ENCODE measurements at regions not wholly inside any gene's neighbourhood (a gene's known extent, or its start where the extent isn't known, plus 50 kb on each side); places are given as distances from the start of the nearest gene placed in this dataset.

DNA sequence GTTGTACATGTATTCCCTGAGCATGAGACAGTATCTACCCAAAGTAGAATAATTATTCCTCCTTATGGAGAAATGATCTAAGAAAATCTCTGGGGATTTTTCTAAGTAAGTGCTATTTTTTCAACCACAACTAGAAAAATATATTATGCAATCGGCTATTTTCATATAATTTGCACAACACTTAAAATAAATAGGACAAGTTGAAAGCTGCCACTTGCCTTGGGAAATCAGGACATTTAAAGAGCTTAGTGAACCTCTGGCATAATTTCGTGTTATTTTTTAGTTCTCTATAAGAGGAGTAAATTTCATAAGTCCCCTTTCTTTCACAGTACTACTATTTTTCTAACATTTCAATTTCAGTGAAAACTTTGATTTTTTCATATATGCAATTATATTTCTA is 672.1 kb downstream of the OTOL1 start:
- Mint-ChIP-seq H3K27ac (no peak overlapping the region), H3K4me1 (no peaks in the 10 kb centered on the region), H3K9me3 (peaks cover 0 to 7% (median 3%) of the 10 kb centered on the region in 7 donors), H3K4me3 (no peak overlapping the region), H3K27me3 (ENCODE audit: low read depth in 3 of 3) (no peaks in the 10 kb centered on the region), H3K36me3 (no peaks in the 10 kb centered on the region)
- intact Hi-C loops (cut with micrococcal nuclease), result no loop called here
- H3K4me2 ChIP-seq (replicated peaks; ENCODE audit: extremely low read depth, low read length, poor library complexity, severe bottlenecking), result no peak overlapping the region
- H3K36me3 ChIP-seq (replicated peaks in 1 of 2; ENCODE audit: control insufficient read depth in 1 of 2, insufficient read depth in 2 of 2, low read length in 2 of 2), result no peaks in the 10 kb centered on the region
- H2AFZ ChIP-seq (ENCODE audit: insufficient read depth, low read depth, low read length, poor library complexity, severe bottlenecking), result no peak overlapping the region
- H3K79me2 ChIP-seq (ENCODE audit: insufficient read depth, low read length), result no peaks in the 10 kb centered on the region
- H3K27me3 ChIP-seq (ENCODE audit: control insufficient read depth in 2 of 2, insufficient read depth in 2 of 2, low read length in 2 of 2), result no peaks in the 10 kb centered on the region
- peaks cover 0 to 4% of the 10 kb centered on the region in 2 donors for H3K9me3 ChIP-seq (replicated peaks in 1 of 2; ENCODE audit: control insufficient read depth in 1 of 2, insufficient read depth in 1 of 2, low read length in 2 of 2)
- WGBS (ENCODE audit: insufficient coverage), result no CpG with 5 or more reads among the region's 2 CpGs
- H4K20me1 ChIP-seq (ENCODE audit: insufficient read depth, low read length), result no peaks in the 10 kb centered on the region
- TF ChIP-seq, protein P1, sequence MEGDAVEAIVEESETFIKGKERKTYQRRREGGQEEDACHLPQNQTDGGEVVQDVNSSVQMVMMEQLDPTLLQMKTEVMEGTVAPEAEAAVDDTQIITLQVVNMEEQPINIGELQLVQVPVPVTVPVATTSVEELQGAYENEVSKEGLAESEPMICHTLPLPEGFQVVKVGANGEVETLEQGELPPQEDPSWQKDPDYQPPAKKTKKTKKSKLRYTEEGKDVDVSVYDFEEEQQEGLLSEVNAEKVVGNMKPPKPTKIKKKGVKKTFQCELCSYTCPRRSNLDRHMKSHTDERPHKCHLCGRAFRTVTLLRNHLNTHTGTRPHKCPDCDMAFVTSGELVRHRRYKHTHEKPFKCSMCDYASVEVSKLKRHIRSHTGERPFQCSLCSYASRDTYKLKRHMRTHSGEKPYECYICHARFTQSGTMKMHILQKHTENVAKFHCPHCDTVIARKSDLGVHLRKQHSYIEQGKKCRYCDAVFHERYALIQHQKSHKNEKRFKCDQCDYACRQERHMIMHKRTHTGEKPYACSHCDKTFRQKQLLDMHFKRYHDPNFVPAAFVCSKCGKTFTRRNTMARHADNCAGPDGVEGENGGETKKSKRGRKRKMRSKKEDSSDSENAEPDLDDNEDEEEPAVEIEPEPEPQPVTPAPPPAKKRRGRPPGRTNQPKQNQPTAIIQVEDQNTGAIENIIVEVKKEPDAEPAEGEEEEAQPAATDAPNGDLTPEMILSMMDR (IDR thresholded peaks at IDR 0.05), result no peak
- no peak overlapping the region for H3K9ac ChIP-seq (ENCODE audit: insufficient read depth, low read length, poor library complexity, severe bottlenecking)
- no peak overlapping the region for H3K27ac ChIP-seq (ENCODE audit: low read depth in 1 of 2, low read length in 2 of 2)
- H3K4me3 ChIP-seq (replicated peaks in 1 of 3; ENCODE audit: low read depth in 2 of 3, low read length in 3 of 3), result no peak overlapping the region
- no peak for DNase-seq
- H3K4me1 ChIP-seq (ENCODE audit: control insufficient read depth in 1 of 2, insufficient read depth in 2 of 2, low read length in 2 of 2), result no peaks in the 10 kb centered on the region

DNA sequence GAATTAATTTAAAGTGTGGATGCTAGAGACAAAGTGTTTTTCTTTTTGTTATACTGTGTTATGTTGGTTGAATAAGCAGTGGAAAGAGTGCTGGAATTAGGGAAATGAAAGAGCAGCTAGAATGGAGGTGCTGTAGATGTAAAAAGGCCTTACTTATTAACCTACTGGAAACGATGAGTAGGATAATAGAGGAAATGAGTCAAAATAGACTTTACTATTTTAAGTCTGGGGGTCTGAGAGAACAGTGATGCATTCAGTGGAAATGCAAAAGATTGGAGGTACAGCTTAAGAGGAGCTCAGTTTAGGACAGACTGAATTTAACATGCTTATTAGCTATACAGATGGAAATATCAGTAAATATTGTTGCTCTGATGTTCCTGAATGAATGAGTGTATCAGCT is 674.0 kb downstream of the OTOL1 start:
- Mint-ChIP-seq H3K27me3 (ENCODE audit: low read depth in 3 of 3) (no peaks in the 10 kb centered on the region), H3K27ac (no peak overlapping the region), H3K9me3 (peaks cover 0 to 9% (median 5%) of the 10 kb centered on the region in 7 donors), H3K4me3 (no peak overlapping the region), H3K4me1 (no peaks in the 10 kb centered on the region), H3K36me3 (no peaks in the 10 kb centered on the region)
- H3K9ac ChIP-seq (ENCODE audit: insufficient read depth, low read length, poor library complexity, severe bottlenecking), result no peak overlapping the region
- TF ChIP-seq, protein P1 (IDR thresholded peaks at IDR 0.05), result no peak
- no peaks in the 10 kb centered on the region for H3K27me3 ChIP-seq (ENCODE audit: control insufficient read depth in 2 of 2, insufficient read depth in 2 of 2, low read length in 2 of 2)
- no peak for DNase-seq
- H3K79me2 ChIP-seq (ENCODE audit: insufficient read depth, low read length), result no peaks in the 10 kb centered on the region
- H3K4me1 ChIP-seq (ENCODE audit: control insufficient read depth in 1 of 2, insufficient read depth in 2 of 2, low read length in 2 of 2), result no peaks in the 10 kb centered on the region
- intact Hi-C loops (cut with micrococcal nuclease), result no loop called here
- no peak overlapping the region for H3K4me2 ChIP-seq (replicated peaks; ENCODE audit: extremely low read depth, low read length, poor library complexity, severe bottlenecking)
- no peaks in the 10 kb centered on the region for H4K20me1 ChIP-seq (ENCODE audit: insufficient read depth, low read length)
- peaks cover 0 to 4% of the 10 kb centered on the region in 2 donors for H3K9me3 ChIP-seq (replicated peaks in 1 of 2; ENCODE audit: control insufficient read depth in 1 of 2, insufficient read depth in 1 of 2, low read length in 2 of 2)
- H2AFZ ChIP-seq (ENCODE audit: insufficient read depth, low read depth, low read length, poor library complexity, severe bottlenecking), result no peak overlapping the region
- no peak overlapping the region for H3K4me3 ChIP-seq (replicated peaks in 1 of 3; ENCODE audit: low read depth in 2 of 3, low read length in 3 of 3)
- no peak overlapping the region for H3K27ac ChIP-seq (ENCODE audit: low read depth in 1 of 2, low read length in 2 of 2)
- H3K36me3 ChIP-seq (replicated peaks in 1 of 2; ENCODE audit: control insufficient read depth in 1 of 2, insufficient read depth in 2 of 2, low read length in 2 of 2), result no peaks in the 10 kb centered on the region
- WGBS (ENCODE audit: insufficient coverage), result no CpG with 5 or more reads among the region's 1 CpG

Data from CD14-positive monocyte (primary cell).